HepG2 (cell line): ENCODE measurements at regions not wholly inside any gene's neighbourhood (a gene's known extent, or its start where the extent isn't known, plus 50 kb on each side); places are given as distances from the start of the nearest gene placed in this dataset.

Experiments
- CSRNP2 ChIP-seq: sonication (generic); formaldehyde crosslinking; conservative IDR thresholded peaks from 2 replicates; pipeline ENCODE4 v1.8.0; 2022; ENCODE audit warnings: low read depth, missing genetic modification reagents
- ESRRA ChIP-seq: sonication (generic); formaldehyde crosslinking; IDR thresholded peaks from 2 replicates; pipeline ENCODE4 v1.5.1; 2020; ENCODE audit warnings: mild to moderate bottlenecking, low read depth, missing genetic modification reagents
- FLYWCH1 ChIP-seq: sonication (generic); formaldehyde crosslinking; IDR thresholded peaks from 2 replicates; pipeline ENCODE4 v1.8.1; 2023; ENCODE audit warnings: mild to moderate bottlenecking, missing genetic modification reagents
- FOXO4 ChIP-seq: sonication (generic); formaldehyde crosslinking; conservative IDR thresholded peaks from 2 replicates; pipeline ENCODE4 v1.8.1; 2023; ENCODE audit warnings: missing genetic modification reagents
- HNRNPH1 ChIP-seq: fragments of 200-400 bp; formaldehyde crosslinking; optimal IDR thresholded peaks from 2 replicates; pipeline ENCODE3; 2017; ENCODE audit warnings: mild to moderate bottlenecking, low read depth, low read length
- HOXA7 ChIP-seq: sonication (generic); formaldehyde crosslinking; IDR thresholded peaks from 2 replicates; pipeline ENCODE4 v1.8.1; 2022; ENCODE audit warnings: mild to moderate bottlenecking, missing genetic modification reagents, moderate library complexity
- IRF2 ChIP-seq: IDR thresholded peaks from 2 replicates; pipeline ENCODE4 v1.6.1; 2018; ENCODE audit warnings: missing genetic modification reagents, missing compliant biosample characterization
- JARID2 ChIP-seq: sonication (generic); formaldehyde crosslinking; IDR thresholded peaks from 2 replicates; pipeline ENCODE4 v1.8.1; 2023; ENCODE audit warnings: missing genetic modification reagents, inconsistent platforms; ENCODE audit not compliant: insufficient replicate concordance
- NFYB ChIP-seq: sonication (generic); formaldehyde crosslinking; IDR thresholded peaks from 2 replicates; pipeline ENCODE4 v1.4.0; 2020; ENCODE audit warnings: missing genetic modification reagents
- PHF21A ChIP-seq: sonication (generic); formaldehyde crosslinking; IDR thresholded peaks from 2 replicates; pipeline ENCODE4 v1.5.0; 2020; ENCODE audit warnings: mild to moderate bottlenecking, missing genetic modification reagents
- SALL1 ChIP-seq: sonication (generic); formaldehyde crosslinking; IDR thresholded peaks from 2 replicates; pipeline ENCODE4 v1.8.0; 2022; ENCODE audit warnings: mild to moderate bottlenecking, missing genetic modification reagents
- SMARCE1 ChIP-seq: fragments of 450-650 bp; IDR thresholded peaks from 2 replicates; pipeline ENCODE4 v1.6.1; 2017; ENCODE audit warnings: borderline replicate concordance
- TBX2 ChIP-seq: sonication (generic); formaldehyde crosslinking; IDR thresholded peaks from 2 replicates; pipeline ENCODE4 v1.5.0; 2020; ENCODE audit warnings: missing genetic modification reagents, mild to moderate bottlenecking, borderline replicate concordance
- TFE3 ChIP-seq: IDR thresholded peaks from 2 replicates; pipeline ENCODE4 v1.6.1; 2016
- THAP8 ChIP-seq: sonication (generic); formaldehyde crosslinking; IDR thresholded peaks from 2 replicates; pipeline ENCODE4 v1.5.1; 2020; ENCODE audit warnings: missing genetic modification reagents, mild to moderate bottlenecking, borderline replicate concordance
- TIGD3 ChIP-seq: sonication (generic); formaldehyde crosslinking; IDR thresholded peaks from 2 replicates; pipeline ENCODE4 v1.5.1; 2020; ENCODE audit warnings: mild to moderate bottlenecking, missing genetic modification reagents, borderline replicate concordance
- TOE1 ChIP-seq: sonication (generic); formaldehyde crosslinking; IDR thresholded peaks from 2 replicates; pipeline ENCODE4 v1.4.0; 2020; ENCODE audit warnings: mild to moderate bottlenecking, missing genetic modification reagents
- ZBTB14 ChIP-seq: sonication (generic); formaldehyde crosslinking; IDR thresholded peaks from 2 replicates; pipeline ENCODE4 v1.4.0; 2020; ENCODE audit warnings: missing genetic modification reagents
- ZBTB20 ChIP-seq: sonication (generic); formaldehyde crosslinking; IDR thresholded peaks from 2 replicates; pipeline ENCODE4 v1.8.1; 2023; ENCODE audit warnings: missing genetic modification reagents, low read depth, mild to moderate bottlenecking, borderline replicate concordance
- ZFP36L2 ChIP-seq: sonication (generic); formaldehyde crosslinking; IDR thresholded peaks from 2 replicates; pipeline ENCODE4 v1.4.0; 2020; ENCODE audit warnings: missing genetic modification reagents
- ZFYVE20 ChIP-seq: sonication (generic); formaldehyde crosslinking; IDR thresholded peaks from 2 replicates; pipeline ENCODE4 v1.8.0; 2023; ENCODE audit warnings: low read depth, mild to moderate bottlenecking, moderate library complexity, missing genetic modification reagents, borderline replicate concordance
- ZNF205 ChIP-seq: IDR thresholded peaks from 2 replicates; pipeline ENCODE4 v1.6.1; 2018; ENCODE audit warnings: missing biosample characterization, missing genetic modification reagents
- ZNF256 ChIP-seq: sonication (generic); formaldehyde crosslinking; conservative IDR thresholded peaks from 2 replicates; pipeline ENCODE4 v1.4.0; 2020; ENCODE audit warnings: missing genetic modification reagents
- ZNF350 ChIP-seq: sonication (generic); formaldehyde crosslinking; IDR thresholded peaks from 2 replicates; pipeline ENCODE4 v1.4.0; 2020; ENCODE audit warnings: mild to moderate bottlenecking, low read depth, missing genetic modification reagents, borderline replicate concordance

- TF ChIP-seq TIGD3 (CRISPR knock-in tag) (no peak), FLYWCH1 (CRISPR knock-in tag) (no peak), ZNF205 (CRISPR knock-in tag) (no peak), PHF21A (no peak), SALL1 (CRISPR knock-in tag) (no peak), ZFYVE20 (CRISPR knock-in tag) (no peak), ZFP36L2 (no peak), FOXO4 (CRISPR knock-in tag) (no peak), JARID2 (CRISPR knock-in tag) (no peak), ZBTB20 (no peak), HNRNPH1 (no peak), TOE1 (CRISPR knock-in tag) (no peak), ZBTB14 (CRISPR knock-in tag) (no peak), ZNF350 (CRISPR knock-in tag) (no peak), IRF2 (CRISPR knock-in tag) (no peak), HOXA7 (CRISPR knock-in tag) (no peak), SMARCE1 (no peak), CSRNP2 (no peak), ESRRA (no peak), TBX2 (0 out of 2 replicates have a peak, but pooled peaks have one; percentile 43), TFE3 (no peak), ZNF256 (CRISPR knock-in tag) (no peak), NFYB (no peak), THAP8 (no peak)
Measured at GRCh38 chr1:34582356-34582755, 172.5 kb upstream of the GJB5 start (continued).
